Stimulated activated naive CD8-positive, alpha-beta T cell treated with anti-CD3 and anti-CD28 coated beads, Interleukin-15, Interleukin-2, amounts not matched to agents 100 ng/mL and 50 ng/mL, for 24 hours (primary cell): ENCODE measurements at regions not wholly inside any gene's neighbourhood (a gene's known extent, or its start where the extent isn't known, plus 50 kb on each side); places are given as distances from the start of the nearest gene placed in this dataset.

Experiments
- H3K27ac Mint-ChIP-seq: one replicate; pipeline ENCODE4 v1.8.0; 2021; ENCODE audit warnings: mild to moderate bottlenecking, mixed read lengths
- H3K27me3 Mint-ChIP-seq: one replicate; pipeline ENCODE4 v1.8.0; 2021; ENCODE audit warnings: mixed read lengths
- H3K36me3 Mint-ChIP-seq: one replicate; pipeline ENCODE4 v1.8.0; 2021; ENCODE audit warnings: low read depth, mixed read lengths
- H3K4me1 Mint-ChIP-seq: one replicate; pipeline ENCODE4 v1.8.0; 2021; ENCODE audit warnings: low read depth, mixed read lengths
- H3K4me3 Mint-ChIP-seq: one replicate; pipeline ENCODE4 v1.8.0; 2021; ENCODE audit warnings: mild to moderate bottlenecking, mixed read lengths
- H3K9me3 Mint-ChIP-seq: one replicate; pipeline ENCODE4 v1.8.0; 2021; ENCODE audit warnings: mixed read lengths

DNA sequence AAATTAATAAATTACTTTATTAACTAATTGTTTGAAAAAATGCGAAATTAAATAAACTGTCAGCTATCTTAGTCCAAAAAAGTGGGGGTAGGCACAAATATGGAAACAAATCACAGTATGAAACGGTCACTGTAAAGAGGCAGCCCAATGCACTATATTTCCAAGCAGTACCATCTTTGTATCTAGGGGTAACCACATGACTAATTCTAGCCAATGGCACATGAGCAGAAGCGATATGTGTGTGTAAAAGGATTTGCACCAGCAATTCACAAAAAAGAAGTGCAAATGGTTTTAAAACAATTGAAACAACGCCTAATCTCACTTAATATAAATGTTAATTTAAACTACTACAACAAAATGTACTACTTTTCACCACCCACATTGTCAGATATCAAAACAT lies 129.5 kb upstream of the PRNP start:
- peaks cover 63% of the 10 kb centered on the region for H3K27me3 Mint-ChIP-seq
- no peaks in the 10 kb centered on the region for H3K4me1 Mint-ChIP-seq
- H3K27ac Mint-ChIP-seq = no peak overlapping the region
- no peak overlapping the region for H3K4me3 Mint-ChIP-seq
- H3K9me3 Mint-ChIP-seq = no peaks in the 10 kb centered on the region
- H3K36me3 Mint-ChIP-seq = no peaks in the 10 kb centered on the region

DNA sequence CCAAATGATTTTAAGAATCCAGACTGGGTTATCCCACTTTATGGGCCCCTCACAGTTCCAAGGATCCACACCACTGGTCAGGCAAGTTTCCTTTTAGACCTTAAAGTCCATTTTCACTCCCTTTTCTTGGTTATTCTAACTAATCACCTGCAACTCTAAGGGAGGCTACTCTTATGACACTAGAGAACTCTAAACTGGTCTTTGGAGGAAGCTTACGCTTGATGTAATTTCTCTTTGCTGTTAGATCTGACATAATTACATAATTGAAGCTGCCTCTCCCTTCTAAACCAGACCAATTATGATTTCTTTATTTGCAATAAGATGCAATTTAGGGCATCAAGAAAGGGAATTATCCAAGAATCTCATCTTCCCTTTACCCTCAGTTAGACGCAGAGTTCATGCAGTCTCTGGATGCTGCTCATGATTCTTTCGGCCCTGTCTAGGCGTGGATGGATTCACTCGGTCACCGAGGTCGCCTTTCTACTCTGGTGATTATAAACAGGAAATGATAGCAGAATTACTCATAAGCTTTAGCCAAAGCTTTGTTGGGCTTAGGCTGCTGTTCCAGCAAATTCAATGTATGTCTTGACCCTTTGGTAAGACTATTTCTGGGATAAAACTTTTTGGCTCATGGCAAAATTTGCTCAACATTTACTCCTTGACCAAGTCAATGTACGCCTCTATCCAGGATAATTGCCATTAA lies 130.9 kb upstream of the PRNP start:
- H3K9me3 Mint-ChIP-seq = no peaks in the 10 kb centered on the region
- H3K4me3 Mint-ChIP-seq = no peak overlapping the region
- no peaks in the 10 kb centered on the region for H3K4me1 Mint-ChIP-seq
- H3K36me3 Mint-ChIP-seq = no peaks in the 10 kb centered on the region
- no peak overlapping the region for H3K27ac Mint-ChIP-seq
- H3K27me3 Mint-ChIP-seq = peaks cover 72% of the 10 kb centered on the region

GRCh38 chr20:4554346-4554745 lies 131.9 kb upstream of the PRNP start:
- no peaks in the 10 kb centered on the region for H3K4me1 Mint-ChIP-seq
- peaks cover 69% of the 10 kb centered on the region for H3K27me3 Mint-ChIP-seq
- peaks cover under 1% of the 10 kb centered on the region for H3K9me3 Mint-ChIP-seq
- no peaks in the 10 kb centered on the region for H3K36me3 Mint-ChIP-seq
- H3K4me3 Mint-ChIP-seq = no peak overlapping the region
- H3K27ac Mint-ChIP-seq = no peak overlapping the region

- no peaks in the 10 kb centered on the region for H3K36me3 Mint-ChIP-seq
- no peak overlapping the region for H3K27ac Mint-ChIP-seq
- H3K4me3 Mint-ChIP-seq = no peak overlapping the region
- H3K4me1 Mint-ChIP-seq = no peaks in the 10 kb centered on the region
- H3K9me3 Mint-ChIP-seq = peaks cover 4% of the 10 kb centered on the region
- H3K27me3 Mint-ChIP-seq = peaks cover 62% of the 10 kb centered on the region
These were observed 134.1 kb upstream of the PRNP start for GRCh38 chr20:4552075-4552640.

GRCh38 chr20:4550740-4551139 lies 135.5 kb upstream of the PRNP start:
- Mint-ChIP-seq H3K9me3 (peaks cover 4% of the 10 kb centered on the region), H3K4me1 (no peaks in the 10 kb centered on the region), H3K27ac (no peak overlapping the region), H3K36me3 (no peaks in the 10 kb centered on the region), H3K4me3 (no peak overlapping the region), H3K27me3 (peaks cover 59% of the 10 kb centered on the region)

- H3K4me3 Mint-ChIP-seq = no peak overlapping the region
- no peaks in the 10 kb centered on the region for H3K36me3 Mint-ChIP-seq
- H3K27me3 Mint-ChIP-seq = peaks cover 58% of the 10 kb centered on the region
- H3K4me1 Mint-ChIP-seq = no peaks in the 10 kb centered on the region
- H3K27ac Mint-ChIP-seq = no peak overlapping the region
- H3K9me3 Mint-ChIP-seq = peaks cover 4% of the 10 kb centered on the region
These were observed 136.5 kb upstream of the PRNP start for GRCh38 chr20:4549711-4550259.

DNA sequence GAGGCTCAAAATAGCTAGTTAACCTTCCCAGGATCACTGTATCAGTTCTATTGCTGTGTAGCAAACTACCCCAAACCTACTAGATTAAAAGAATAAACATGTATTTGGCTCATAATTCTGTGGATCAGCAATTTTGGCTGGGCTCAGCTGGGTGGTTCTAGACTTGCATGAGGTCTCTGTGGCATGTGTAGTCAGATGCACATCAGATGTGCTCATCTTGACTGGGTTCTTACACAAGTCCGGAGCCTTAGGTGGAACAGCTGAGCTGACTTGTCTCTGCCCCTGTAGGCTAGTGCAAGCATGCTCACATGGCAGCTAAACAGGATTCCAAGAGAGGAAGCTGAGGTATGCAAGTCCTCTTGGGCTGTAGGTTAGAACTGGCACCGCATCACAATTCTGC lies 137.7 kb upstream of the PRNP start:
- no peaks in the 10 kb centered on the region for H3K4me1 Mint-ChIP-seq
- peaks cover 4% of the 10 kb centered on the region for H3K9me3 Mint-ChIP-seq
- H3K36me3 Mint-ChIP-seq = no peaks in the 10 kb centered on the region
- peaks cover 59% of the 10 kb centered on the region for H3K27me3 Mint-ChIP-seq
- H3K4me3 Mint-ChIP-seq = no peak overlapping the region
- H3K27ac Mint-ChIP-seq = no peak overlapping the region

- Mint-ChIP-seq H3K4me3 (no peak overlapping the region), H3K4me1 (no peaks in the 10 kb centered on the region), H3K36me3 (no peaks in the 10 kb centered on the region), H3K27me3 (peaks cover 53% of the 10 kb centered on the region), H3K27ac (no peak overlapping the region), H3K9me3 (peaks cover 4% of the 10 kb centered on the region)
These were observed 139.5 kb upstream of the PRNP start for GRCh38 chr20:4546786-4547185.

- H3K4me3 Mint-ChIP-seq = no peak overlapping the region
- H3K4me1 Mint-ChIP-seq = no peaks in the 10 kb centered on the region
- no peaks in the 10 kb centered on the region for H3K36me3 Mint-ChIP-seq
- peaks cover 52% of the 10 kb centered on the region for H3K27me3 Mint-ChIP-seq
- H3K27ac Mint-ChIP-seq = no peak overlapping the region
- peaks cover 4% of the 10 kb centered on the region for H3K9me3 Mint-ChIP-seq
These were observed 139.9 kb upstream of the PRNP start for GRCh38 chr20:4546342-4546741.

- H3K27ac Mint-ChIP-seq = no peak overlapping the region
- H3K36me3 Mint-ChIP-seq = no peaks in the 10 kb centered on the region
- no peaks in the 10 kb centered on the region for H3K4me1 Mint-ChIP-seq
- H3K27me3 Mint-ChIP-seq = peaks cover 51% of the 10 kb centered on the region
- H3K4me3 Mint-ChIP-seq = no peak overlapping the region
- H3K9me3 Mint-ChIP-seq = peaks cover 4% of the 10 kb centered on the region
These were observed 140.7 kb upstream of the PRNP start for GRCh38 chr20:4545526-4545925.

DNA sequence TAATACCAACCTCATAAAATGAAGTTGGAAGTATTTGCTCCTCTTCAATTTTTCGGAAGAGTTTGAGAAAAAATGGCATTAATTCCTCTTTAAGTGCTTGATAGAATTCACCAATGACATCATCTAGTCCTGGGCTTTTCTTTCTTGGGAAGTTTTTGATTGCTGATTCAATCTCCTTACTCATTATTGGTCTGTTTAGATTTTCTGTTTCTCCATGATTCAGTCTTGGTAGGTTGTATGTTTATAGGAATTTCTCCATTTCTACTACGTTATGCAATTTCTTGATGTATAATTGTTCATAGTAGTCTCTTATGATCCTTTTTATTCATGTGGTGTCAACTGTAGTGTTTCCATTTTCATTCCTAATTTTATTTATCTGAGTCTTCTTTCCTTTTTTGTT lies 141.5 kb upstream of the PRNP start:
- Mint-ChIP-seq H3K9me3 (peaks cover 4% of the 10 kb centered on the region), H3K27me3 (peaks cover 47% of the 10 kb centered on the region), H3K4me3 (no peak overlapping the region), H3K4me1 (no peaks in the 10 kb centered on the region), H3K36me3 (no peaks in the 10 kb centered on the region), H3K27ac (no peak overlapping the region)

DNA sequence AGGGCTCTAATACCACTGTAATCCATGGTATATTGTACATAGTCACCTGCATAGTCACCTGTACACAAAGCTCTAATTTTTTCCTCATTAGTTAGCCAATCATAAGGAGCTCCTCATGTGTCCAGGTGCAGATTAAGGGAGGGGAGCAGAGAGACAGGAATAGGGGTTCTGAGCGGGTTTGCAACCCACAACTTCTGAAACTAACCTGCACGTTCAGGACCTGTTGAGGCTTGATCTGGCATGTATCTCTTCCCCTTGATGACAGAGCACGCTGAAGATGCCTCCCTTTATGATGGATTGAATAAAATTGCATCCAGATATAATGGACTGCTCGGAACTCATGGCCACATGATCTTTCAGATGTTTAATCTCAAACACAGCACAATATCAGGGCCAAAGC lies 144.0 kb upstream of the PRNP start:
- Mint-ChIP-seq H3K4me1 (no peaks in the 10 kb centered on the region), H3K4me3 (no peak overlapping the region), H3K27ac (no peak overlapping the region), H3K27me3 (peaks cover 41% of the 10 kb centered on the region), H3K9me3 (peaks cover 3% of the 10 kb centered on the region), H3K36me3 (no peaks in the 10 kb centered on the region)

DNA sequence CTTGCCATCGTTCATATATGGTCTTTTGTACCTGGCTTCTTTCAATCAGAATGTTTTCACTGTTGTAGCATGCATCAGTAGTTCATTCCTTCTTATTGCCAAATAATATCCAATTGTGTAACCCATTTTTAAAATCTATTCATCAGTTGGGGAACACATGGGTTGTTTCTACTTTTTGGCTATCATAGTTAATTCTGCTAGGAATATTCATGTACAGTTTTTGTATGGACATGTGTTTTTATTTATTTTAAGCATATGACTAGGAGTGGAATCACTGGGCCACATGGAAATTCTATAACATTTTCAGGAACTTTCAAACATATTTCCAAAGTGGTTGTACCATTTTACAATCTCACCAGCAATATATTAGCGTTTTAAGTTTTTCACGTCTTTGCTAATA lies 151.9 kb upstream of the PRNP start:
- Mint-ChIP-seq H3K36me3 (no peaks in the 10 kb centered on the region), H3K9me3 (peaks cover 13% of the 10 kb centered on the region), H3K4me3 (no peak overlapping the region), H3K27ac (no peak overlapping the region), H3K27me3 (peaks cover 42% of the 10 kb centered on the region), H3K4me1 (no peaks in the 10 kb centered on the region)

GRCh38 chr20:4533368-4534133 lies 152.7 kb upstream of the PRNP start:
- Mint-ChIP-seq H3K27me3 (peaks cover 50% of the 10 kb centered on the region), H3K9me3 (peaks cover 17% of the 10 kb centered on the region), H3K27ac (no peak overlapping the region)

GRCh38 chr20:4532772-4533171 lies 153.5 kb upstream of the PRNP start:
- Mint-ChIP-seq H3K36me3 (no peaks in the 10 kb centered on the region), H3K27ac (no peak overlapping the region), H3K9me3 (peaks cover 23% of the 10 kb centered on the region), H3K27me3 (peaks cover 56% of the 10 kb centered on the region), H3K4me3 (no peak overlapping the region), H3K4me1 (no peaks in the 10 kb centered on the region)

More at GRCh38 chr20:4533368-4534133, 152.7 kb upstream of the PRNP start:
- H3K36me3 Mint-ChIP-seq = no peaks in the 10 kb centered on the region
- H3K4me1 Mint-ChIP-seq = no peaks in the 10 kb centered on the region
- H3K4me3 Mint-ChIP-seq = no peak overlapping the region
